SK-N-SH treated with all-trans-retinoic acid at 6 μM for 48 hours (cell line): ENCODE measurements at regions not wholly inside any gene's neighbourhood (a gene's known extent, or its start where the extent isn't known, plus 50 kb on each side); places are given as distances from the start of the nearest gene placed in this dataset.

Experiments
- ATAC-seq: fragments of 200-7000 bp; cut with Tn5 transposase; 3 replicates; pipeline ENCODE4 v1.9.1; 2020; ENCODE audit warnings: mild to moderate bottlenecking, moderate library complexity
- ARNTL ChIP-seq: fragments of 450-650 bp; formaldehyde crosslinking; IDR thresholded peaks from 2 replicates; pipeline ENCODE4 v1.5.0; 2020; ENCODE audit warnings: low read depth, mild to moderate bottlenecking, moderate library complexity, borderline replicate concordance
- BACH2 ChIP-seq: fragments of 250-450 bp; sonication (Bioruptor Pico); IDR thresholded peaks from 2 replicates; pipeline ENCODE4 v1.9.0; 2021; ENCODE audit warnings: mild to moderate bottlenecking, borderline replicate concordance
- CREB5 ChIP-seq: fragments of 250-450 bp; sonication (Bioruptor Pico); IDR thresholded peaks from 2 replicates; pipeline ENCODE4 v1.5.1; 2020; ENCODE audit warnings: low read depth, mild to moderate bottlenecking, moderate library complexity
- CSDC2 ChIP-seq: fragments of 250-450 bp; sonication (Bioruptor Pico); IDR thresholded peaks from 2 replicates; pipeline ENCODE4 v1.5.0; 2020; ENCODE audit warnings: mild to moderate bottlenecking, moderate library complexity
- ESRRG ChIP-seq: fragments of 250-450 bp; sonication (Bioruptor Pico); IDR thresholded peaks from 2 replicates; pipeline ENCODE4 v1.6.1; 2021; ENCODE audit warnings: mild to moderate bottlenecking
- GLIS3 ChIP-seq: fragments of 250-450 bp; sonication (Bioruptor Pico); IDR thresholded peaks from 2 replicates; pipeline ENCODE4 v1.5.0; 2020; ENCODE audit warnings: mild to moderate bottlenecking, moderate library complexity
- ISL1 ChIP-seq: fragments of 250-450 bp; sonication (Bioruptor Pico); IDR thresholded peaks from 2 replicates; pipeline ENCODE4 v2.1.2; 2022; ENCODE audit warnings: mild to moderate bottlenecking, moderate library complexity
- OSR1 ChIP-seq: fragments of 250-450 bp; sonication (Bioruptor Pico); IDR thresholded peaks from 2 replicates; pipeline ENCODE4 v1.8.0; 2022; ENCODE audit warnings: moderate library complexity, mild to moderate bottlenecking, inconsistent platforms
- POU6F1 ChIP-seq: fragments of 250-450 bp; sonication (Bioruptor Pico); IDR thresholded peaks from 2 replicates; pipeline ENCODE4 v1.8.0; 2021; ENCODE audit warnings: low read depth, mild to moderate bottlenecking, moderate library complexity, borderline replicate concordance
- PPARA ChIP-seq: fragments of 250-450 bp; sonication (Bioruptor Pico); IDR thresholded peaks from 2 replicates; pipeline ENCODE4 v1.5.0; 2020; ENCODE audit warnings: mild to moderate bottlenecking, borderline replicate concordance
- RARB ChIP-seq: fragments of 250-450 bp; sonication (Bioruptor Pico); IDR thresholded peaks from 2 replicates; pipeline ENCODE4 v1.8.0; 2021; ENCODE audit warnings: mild to moderate bottlenecking, moderate library complexity
- SNAI2 ChIP-seq: fragments of 250-450 bp; sonication (Bioruptor Pico); IDR thresholded peaks from 2 replicates; pipeline ENCODE4 v1.5.0; 2020; ENCODE audit warnings: mild to moderate bottlenecking, moderate library complexity
- TCF4 ChIP-seq: fragments of 250-450 bp; sonication (Bioruptor Pico); IDR thresholded peaks from 2 replicates; pipeline ENCODE4 v1.8.0; 2021; ENCODE audit warnings: mild to moderate bottlenecking, moderate library complexity, borderline replicate concordance
- ZC3H10 ChIP-seq: fragments of 250-450 bp; sonication (Bioruptor Pico); IDR thresholded peaks from 2 replicates; pipeline ENCODE4 v1.5.1; 2021; ENCODE audit warnings: mild to moderate bottlenecking, moderate library complexity
- ZFP3 ChIP-seq: fragments of 250-450 bp; sonication (Bioruptor Pico); IDR thresholded peaks from 2 replicates; pipeline ENCODE4 v1.5.0; 2020; ENCODE audit warnings: mild to moderate bottlenecking, moderate library complexity
- ZFP30 ChIP-seq: fragments of 450-650 bp; formaldehyde crosslinking; IDR thresholded peaks from 2 replicates; pipeline ENCODE4 v1.5.0; 2022; ENCODE audit warnings: mild to moderate bottlenecking, moderate library complexity
- ZNF565 ChIP-seq: fragments of 450-650 bp; formaldehyde crosslinking; conservative IDR thresholded peaks from 2 replicates; pipeline ENCODE4 v1.5.0; 2020; ENCODE audit warnings: low read depth, mild to moderate bottlenecking, moderate library complexity
- ZNF70 ChIP-seq: fragments of 450-650 bp; formaldehyde crosslinking; IDR thresholded peaks from 2 replicates; pipeline ENCODE4 v1.5.0; 2020; ENCODE audit warnings: mild to moderate bottlenecking, moderate library complexity
- ZNF8 ChIP-seq: fragments of 450-650 bp; formaldehyde crosslinking; IDR thresholded peaks from 2 replicates; pipeline ENCODE4 v1.5.0; 2020; ENCODE audit warnings: mild to moderate bottlenecking, moderate library complexity
- TF ChIP-seq, protein P1 (sequence below): fragments of 250-450 bp; sonication (Bioruptor Pico); IDR thresholded peaks from 2 replicates; pipeline ENCODE4 v1.5.1; 2021; ENCODE audit warnings: mild to moderate bottlenecking, moderate library complexity
- TF ChIP-seq, protein P2 (sequence below): fragments of 250-450 bp; sonication (Bioruptor Pico); IDR thresholded peaks from 2 replicates; pipeline ENCODE4 v1.5.0; 2020; ENCODE audit warnings: mild to moderate bottlenecking, moderate library complexity

GRCh38 chr3:19022546-19022945, 125.8 kb upstream of the KCNH8 start (continued):
- TF ChIP-seq POU6F1 (no peak), ZNF565 (no peak), TCF4 (CRISPR knock-in tag) (no peak), ZNF70 (CRISPR knock-in tag) (no peak), ISL1 (CRISPR knock-in tag) (no peak), ZFP3 (no peak), CSDC2 (CRISPR knock-in tag) (no peak), ZFP30 (no peak), CREB5 (no peak), ESRRG (CRISPR knock-in tag) (no peak), SNAI2 (CRISPR knock-in tag) (no peak)
- TF ChIP-seq, protein P1, sequence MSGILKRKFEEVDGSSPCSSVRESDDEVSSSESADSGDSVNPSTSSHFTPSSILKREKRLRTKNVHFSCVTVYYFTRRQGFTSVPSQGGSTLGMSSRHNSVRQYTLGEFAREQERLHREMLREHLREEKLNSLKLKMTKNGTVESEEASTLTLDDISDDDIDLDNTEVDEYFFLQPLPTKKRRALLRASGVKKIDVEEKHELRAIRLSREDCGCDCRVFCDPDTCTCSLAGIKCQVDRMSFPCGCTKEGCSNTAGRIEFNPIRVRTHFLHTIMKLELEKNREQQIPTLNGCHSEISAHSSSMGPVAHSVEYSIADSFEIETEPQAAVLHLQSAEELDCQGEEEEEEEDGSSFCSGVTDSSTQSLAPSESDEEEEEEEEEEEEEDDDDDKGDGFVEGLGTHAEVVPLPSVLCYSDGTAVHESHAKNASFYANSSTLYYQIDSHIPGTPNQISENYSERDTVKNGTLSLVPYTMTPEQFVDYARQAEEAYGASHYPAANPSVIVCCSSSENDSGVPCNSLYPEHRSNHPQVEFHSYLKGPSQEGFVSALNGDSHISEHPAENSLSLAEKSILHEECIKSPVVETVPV (CRISPR knock-in tag): no peak

DNA sequence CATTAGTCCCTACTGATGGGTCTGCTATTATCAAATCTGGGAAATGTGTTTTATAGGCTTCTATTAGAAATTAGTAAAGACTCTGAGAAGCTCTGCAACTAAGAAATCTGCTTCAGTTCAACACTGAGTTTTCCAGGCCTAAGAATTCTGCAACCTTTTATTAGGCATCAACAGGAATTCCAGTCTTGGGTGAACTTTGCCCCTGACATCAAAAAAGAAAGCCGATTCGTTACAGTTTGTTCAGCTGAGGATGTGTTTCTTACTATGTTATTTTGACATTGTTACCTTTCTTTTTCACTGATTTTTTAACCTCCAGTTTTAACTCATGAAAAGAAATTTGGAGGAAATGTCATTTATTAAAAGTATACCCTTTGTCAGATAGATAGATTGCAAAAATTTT, 131.5 kb upstream of the KCNH8 start:
- no peak for ATAC-seq
- TF ChIP-seq ISL1 (CRISPR knock-in tag): no peak
- TF ChIP-seq, protein P2, sequence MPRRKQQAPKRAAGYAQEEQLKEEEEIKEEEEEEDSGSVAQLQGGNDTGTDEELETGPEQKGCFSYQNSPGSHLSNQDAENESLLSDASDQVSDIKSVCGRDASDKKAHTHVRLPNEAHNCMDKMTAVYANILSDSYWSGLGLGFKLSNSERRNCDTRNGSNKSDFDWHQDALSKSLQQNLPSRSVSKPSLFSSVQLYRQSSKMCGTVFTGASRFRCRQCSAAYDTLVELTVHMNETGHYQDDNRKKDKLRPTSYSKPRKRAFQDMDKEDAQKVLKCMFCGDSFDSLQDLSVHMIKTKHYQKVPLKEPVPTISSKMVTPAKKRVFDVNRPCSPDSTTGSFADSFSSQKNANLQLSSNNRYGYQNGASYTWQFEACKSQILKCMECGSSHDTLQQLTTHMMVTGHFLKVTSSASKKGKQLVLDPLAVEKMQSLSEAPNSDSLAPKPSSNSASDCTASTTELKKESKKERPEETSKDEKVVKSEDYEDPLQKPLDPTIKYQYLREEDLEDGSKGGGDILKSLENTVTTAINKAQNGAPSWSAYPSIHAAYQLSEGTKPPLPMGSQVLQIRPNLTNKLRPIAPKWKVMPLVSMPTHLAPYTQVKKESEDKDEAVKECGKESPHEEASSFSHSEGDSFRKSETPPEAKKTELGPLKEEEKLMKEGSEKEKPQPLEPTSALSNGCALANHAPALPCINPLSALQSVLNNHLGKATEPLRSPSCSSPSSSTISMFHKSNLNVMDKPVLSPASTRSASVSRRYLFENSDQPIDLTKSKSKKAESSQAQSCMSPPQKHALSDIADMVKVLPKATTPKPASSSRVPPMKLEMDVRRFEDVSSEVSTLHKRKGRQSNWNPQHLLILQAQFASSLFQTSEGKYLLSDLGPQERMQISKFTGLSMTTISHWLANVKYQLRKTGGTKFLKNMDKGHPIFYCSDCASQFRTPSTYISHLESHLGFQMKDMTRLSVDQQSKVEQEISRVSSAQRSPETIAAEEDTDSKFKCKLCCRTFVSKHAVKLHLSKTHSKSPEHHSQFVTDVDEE (CRISPR knock-in tag): no peak
- no peak for TF ChIP-seq ESRRG (CRISPR knock-in tag)
- no peak for TF ChIP-seq SNAI2 (CRISPR knock-in tag)
- no peak for TF ChIP-seq ZFP3
- TF ChIP-seq, all 23 proteins: peak for 0

- ATAC-seq: no peak
- TF ChIP-seq RARB (CRISPR knock-in tag) (no peak), GLIS3 (CRISPR knock-in tag) (no peak), ARNTL (CRISPR knock-in tag) (no peak), SNAI2 (CRISPR knock-in tag) (no peak), ESRRG (CRISPR knock-in tag) (no peak), PPARA (CRISPR knock-in tag) (no peak), ZFP30 (no peak), TCF4 (CRISPR knock-in tag) (no peak), CSDC2 (CRISPR knock-in tag) (no peak), ZNF70 (CRISPR knock-in tag) (no peak), OSR1 (CRISPR knock-in tag) (no peak), ISL1 (CRISPR knock-in tag) (no peak), ZC3H10 (no peak), ZNF565 (no peak), BACH2 (CRISPR knock-in tag) (no peak), ZFP3 (no peak), ZNF8 (CRISPR knock-in tag) (no peak)
- TF ChIP-seq, protein P2 (CRISPR knock-in tag): no peak
Measured at GRCh38 chr3:19013879-19014278, 134.4 kb upstream of the KCNH8 start.
